Heart right ventricle (tissue), 16 donors: ENCODE measurements at regions not wholly inside any gene's neighbourhood (a gene's known extent, or its start where the extent isn't known, plus 50 kb on each side); places are given as distances from the start of the nearest gene placed in this dataset.
"Not testable (repeated sequence)": the region's sequence is repeated elsewhere in the genome, so short reads cannot be mapped to it uniquely, and the experiment has no call there.

ENCODE experiments used
- ATAC-seq, 8 donors: fragments of 200-7000 bp; cut with Tn5 transposase; one replicate each; pipeline ENCODE4 v1.9.1; 2020; ENCODE audit warnings: mild to moderate bottlenecking in 8 of 8, moderate library complexity in 8 of 8, moderate number of reproducible peaks in 1 of 8
- DNase-seq, 2 donors: peaks; one replicate each; pipeline ENCODE4 v3.0.0-alpha.2; 2020
- H3K27ac ChIP-seq, 10 donors: fragments of 200-600 bp; sonication (generic) in 2 of 10; one replicate each; pipeline versions ENCODE4 v1.5.0 to v1.8.0; 2020 to 2022; ENCODE audit warnings: mild to moderate bottlenecking in 3 of 10
- H3K27me3 ChIP-seq, 7 donors: fragments of 200-600 bp; one replicate each; pipeline ENCODE4 v1.8.0; 2021 to 2022; ENCODE audit warnings: mild to moderate bottlenecking in 2 of 7
- H3K36me3 ChIP-seq, 9 donors: fragments of 200-600 bp; sonication (generic) in 1 of 9; one replicate each; pipeline versions ENCODE4 v1.5.0 to v1.8.0; 2020 to 2022; ENCODE audit warnings: mild to moderate bottlenecking in 2 of 9
- H3K4me1 ChIP-seq, 9 donors: fragments of 200-600 bp; sonication (generic) in 1 of 9; one replicate each; pipeline versions ENCODE4 v1.5.0 to v1.8.0; 2020 to 2022; ENCODE audit warnings: mild to moderate bottlenecking in 4 of 9
- H3K4me3 ChIP-seq, 10 donors: fragments of 200-600 bp; sonication (generic) in 2 of 10; one replicate each; pipeline versions ENCODE4 v1.5.0 to v1.8.0; 2020 to 2022; ENCODE audit warnings: mild to moderate bottlenecking in 7 of 10, moderate library complexity in 2 of 10
- H3K9me3 ChIP-seq, 11 donors: fragments of 200-600 bp in 10 of 11; sonication (generic) in 2 of 11; one replicate each; pipeline versions ENCODE4 v1.5.0 to v1.8.0; 2013 to 2022; ENCODE audit warnings: mild to moderate bottlenecking in 2 of 11, control low read depth in 1 of 11, moderate library complexity in 1 of 11
- CTCF ChIP-seq, 9 donors: fragments of 200-600 bp; sonication (generic) in 2 of 9; IDR thresholded peaks; one replicate each; pipeline versions ENCODE4 v1.5.0 to v1.8.0; 2021 to 2022; ENCODE audit warnings: antibody characterized with exemption in 9 of 9, mild to moderate bottlenecking in 5 of 9, moderate library complexity in 1 of 9
- WGBS, 2 donors: extraction: QIAGEN DNeasy Blood & Tissue Kit; methylation state at CpG; one replicate each; pipeline ENCODE4 v1.1.7; 2013; ENCODE audit warnings: inconsistent platforms in 1 of 2; 5-methylcytosine and 5-hydroxymethylcytosine counted together
- intact Hi-C, 10 donors: fragments of 100-400 bp; cut with DNase I; formaldehyde crosslinking; loops; one replicate each; pipeline versions ENCODE4 v1.11.1 to v1.14.2; 2022
- donor health status: Arrhythmogenic right ventricular cardiomyopathy.
- donor health status: ischemic (EF 13 %, LVEDD 7.1; RV severe dilation, severe dysfunction).
- donor health status: healthy with polysubstance abuse.
- donor health status: DM: no; HTN: yes; CAD: no.
- donor health status: DM: no; HTN: no; CAD: no.
- donor health status: ischemic (EF 25% LVEDD 6.9; RV normal size, moderate dysfunction).
- donor health status: ischemic (EF 25% LVEDD 5.7; RV mildly dilated, moderate dysfunction).
- donor health status: healthy.
- donor health status: DM: yes; HTN: yes; CAD: no.
- donor health status: Ischemic cardiomyopathy.
- donor health status: ischemic (EF 35%, LVEDD 5.7; RV mildly dilated, moderate dysfunction).
- donor health status: nonischemic (EF 11% LVEDD 7.7; RV severe dilation, severe dysfunction).
- donor health status: DM: yes; HTN: yes; CAD: no.
- donor health status: PGD.
- donor health status: ischemic (EF 29% LVEDD 5.4; RV normal size, mild dysfunction).
- donor health status: nonischemic (EF 23%, LVEDD 6.1; RV moderate dilation, normal function).

- ATAC-seq = no peak
- H3K4me1 ChIP-seq = no peaks in the 10 kb centered on the region
- no peak overlapping the region for H3K27ac ChIP-seq
- no peaks in the 10 kb centered on the region for H3K27me3 ChIP-seq
- no peak for DNase-seq
- no peak for TF ChIP-seq CTCF (IDR thresholded peaks at IDR 0.05)
- H3K36me3 ChIP-seq = no peaks in the 10 kb centered on the region
- WGBS, 2 donors = 74 to 77% methylated on average over 2 of the region's 2 CpGs
- intact Hi-C loops = no loop called here
- H3K4me3 ChIP-seq = no peak overlapping the region
- H3K9me3 ChIP-seq = peaks cover 0 to 8% (median 0%) of the 10 kb centered on the region in 11 donors
Observed at GRCh38 chr3:110352841-110353604, 718.6 kb upstream of the NECTIN3 start.

- Histone ChIP-seq H3K9me3 (peaks cover 0 to 16% (median 0%) of the 10 kb centered on the region in 11 donors), H3K27me3 (no peaks in the 10 kb centered on the region), H3K4me3 (no peak overlapping the region), H3K27ac (no peak overlapping the region), H3K36me3 (no peaks in the 10 kb centered on the region), H3K4me1 (no peaks in the 10 kb centered on the region)
- intact Hi-C loops = no loop called here
- DNase-seq = no peak
- ATAC-seq = no peak
- no peak for TF ChIP-seq CTCF (IDR thresholded peaks at IDR 0.05)
Observed at GRCh38 chr3:110362751-110363150, 708.9 kb upstream of the NECTIN3 start.

GRCh38 chr3:110367289-110367688, 704.3 kb upstream of the NECTIN3 start:
- H3K4me3 ChIP-seq, DNase-seq, H3K27me3 ChIP-seq, H3K36me3 ChIP-seq, intact Hi-C loops, H3K4me1 ChIP-seq, H3K27ac ChIP-seq, H3K9me3 ChIP-seq, ATAC-seq: not testable (repeated sequence)
- WGBS, 2 donors = 63 to 67% methylated on average over 13 of the region's 13 CpGs

DNA sequence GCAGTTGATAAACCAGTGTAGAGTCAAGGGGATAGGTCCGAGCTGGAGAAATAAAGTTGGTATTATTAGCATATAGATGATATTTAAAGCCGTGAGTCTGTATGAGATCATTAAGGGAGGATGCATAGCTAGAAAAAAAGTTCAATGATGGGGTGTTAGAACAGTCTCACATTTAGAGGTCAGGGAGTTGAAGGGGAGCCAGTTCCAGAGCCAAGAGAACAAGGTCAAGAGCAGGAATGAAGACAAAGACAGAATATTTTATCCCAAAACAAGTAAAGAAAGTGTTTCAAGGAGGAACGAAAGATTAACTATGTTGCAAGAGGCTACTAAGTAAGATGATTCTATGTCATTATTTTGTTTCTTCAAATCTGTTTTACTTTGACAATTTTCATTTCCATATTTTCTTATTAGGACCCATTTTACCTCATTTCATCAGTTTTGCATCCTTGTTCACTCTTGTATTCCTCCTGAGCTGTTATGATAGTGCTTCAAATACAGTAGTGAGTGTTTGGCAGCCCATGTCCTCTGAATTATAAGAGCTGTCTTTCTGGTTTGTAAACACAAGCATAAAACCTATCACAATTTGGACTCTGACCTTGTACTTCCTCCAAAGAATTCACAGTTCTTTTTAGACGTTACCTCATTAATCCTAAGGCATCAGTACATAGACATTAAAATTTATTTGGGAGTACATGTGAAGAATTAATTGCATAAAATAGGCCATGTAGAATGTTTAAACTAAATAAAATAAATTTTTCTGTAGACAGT, 695.7 kb upstream of the NECTIN3 start:
- 62 to 75% methylated on average over 4 of the region's 4 CpGs for WGBS, 2 donors
- DNase-seq (no peak), ATAC-seq (no peak)
- Histone ChIP-seq H3K9me3 (no peaks in the 10 kb centered on the region), H3K36me3 (no peaks in the 10 kb centered on the region), H3K27me3 (no peaks in the 10 kb centered on the region), H3K27ac (no peak overlapping the region), H3K4me1 (no peaks in the 10 kb centered on the region), H3K4me3 (no peak overlapping the region)
- no peak for TF ChIP-seq CTCF (IDR thresholded peaks at IDR 0.05)
- intact Hi-C loops = no loop called here

- Histone ChIP-seq H3K4me3 (no peak overlapping the region), H3K36me3 (no peaks in the 10 kb centered on the region), H3K4me1 (no peaks in the 10 kb centered on the region), H3K27ac (no peak overlapping the region), H3K9me3 (no peaks in the 10 kb centered on the region), H3K27me3 (no peaks in the 10 kb centered on the region)
- TF ChIP-seq CTCF (IDR thresholded peaks at IDR 0.05) = no peak
- DNase-seq (no peak), ATAC-seq (no peak)
- intact Hi-C loops = no loop called here
- WGBS, 2 donors = 69 to 70% methylated on average over 4 of the region's 4 CpGs
Observed at GRCh38 chr3:110378481-110378880, 693.1 kb upstream of the NECTIN3 start.
